Neutrophil (primary cell): ENCODE measurements at regions not wholly inside any gene's neighbourhood (a gene's known extent, or its start where the extent isn't known, plus 50 kb on each side); places are given as distances from the start of the nearest gene placed in this dataset.

Experiments
- H3K27ac ChIP-seq: fragments of 200-600 bp; sonication (generic); 2 replicates; pipeline ENCODE4 v1.5.1; 2016; ENCODE audit warnings: mild to moderate bottlenecking, moderate library complexity
- H3K27me3 ChIP-seq: fragments of 200-600 bp; sonication (generic); 2 replicates; pipeline ENCODE4 v1.6.0; 2016; ENCODE audit warnings: mild to moderate bottlenecking
- H3K36me3 ChIP-seq: fragments of 200-600 bp; sonication (generic); 2 replicates; pipeline ENCODE4 v1.5.1; 2017
- H3K4me1 ChIP-seq, 2 experiments: fragments of 200-600 bp in 1 of 2; sonication (generic) in 1 of 2; 1 replicate in 1 of 2; 2 replicates in 1 of 2; pipeline versions ENCODE4 v1.5.1 to v1.6.1; 2013 to 2016; ENCODE audit warnings: low read depth in 1 of 2, low read length in 1 of 2, mild to moderate bottlenecking in 1 of 2, moderate library complexity in 1 of 2; ENCODE audit not compliant: control insufficient read depth in 1 of 2, insufficient read depth in 1 of 2
- H3K4me3 ChIP-seq, 2 experiments: fragments of 200-600 bp in 1 of 2; sonication (generic) in 1 of 2; 1 replicate in 1 of 2; 2 replicates in 1 of 2; pipeline ENCODE4 v1.5.1; 2013 to 2016; ENCODE audit warnings: low read depth in 1 of 2, low read length in 1 of 2, mild to moderate bottlenecking in 1 of 2, moderate library complexity in 1 of 2
- H3K9me3 ChIP-seq: fragments of 200-600 bp; sonication (generic); 2 replicates; pipeline ENCODE4 v1.5.1; 2016
- TF ChIP-seq, protein P1 (sequence below): fragments of 200-600 bp; sonication (generic); IDR thresholded peaks from 2 replicates; pipeline ENCODE4 v1.5.1; 2016; ENCODE audit warnings: antibody characterized with exemption

DNA sequence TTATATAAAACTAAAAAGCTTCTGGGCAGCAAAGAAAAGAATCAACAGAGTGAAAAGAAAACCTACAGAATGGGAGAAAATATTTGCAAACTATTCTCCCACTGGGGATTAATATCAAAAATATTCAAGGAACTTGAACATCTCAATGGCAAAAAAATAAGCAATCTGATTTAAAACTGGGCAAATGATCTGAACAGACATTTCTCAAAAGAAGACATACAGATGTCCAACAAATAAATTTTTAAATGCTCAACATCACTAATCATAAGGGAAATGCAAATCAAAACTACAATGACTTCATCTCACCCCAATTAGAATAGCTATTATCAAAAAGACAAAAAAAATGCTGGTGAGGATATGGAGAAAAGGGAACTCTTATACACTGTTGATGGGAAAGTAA lies 57.2 kb upstream of the SSBP2 start:
- H3K36me3 ChIP-seq: no peaks in the 10 kb centered on the region
- TF ChIP-seq, protein P1, sequence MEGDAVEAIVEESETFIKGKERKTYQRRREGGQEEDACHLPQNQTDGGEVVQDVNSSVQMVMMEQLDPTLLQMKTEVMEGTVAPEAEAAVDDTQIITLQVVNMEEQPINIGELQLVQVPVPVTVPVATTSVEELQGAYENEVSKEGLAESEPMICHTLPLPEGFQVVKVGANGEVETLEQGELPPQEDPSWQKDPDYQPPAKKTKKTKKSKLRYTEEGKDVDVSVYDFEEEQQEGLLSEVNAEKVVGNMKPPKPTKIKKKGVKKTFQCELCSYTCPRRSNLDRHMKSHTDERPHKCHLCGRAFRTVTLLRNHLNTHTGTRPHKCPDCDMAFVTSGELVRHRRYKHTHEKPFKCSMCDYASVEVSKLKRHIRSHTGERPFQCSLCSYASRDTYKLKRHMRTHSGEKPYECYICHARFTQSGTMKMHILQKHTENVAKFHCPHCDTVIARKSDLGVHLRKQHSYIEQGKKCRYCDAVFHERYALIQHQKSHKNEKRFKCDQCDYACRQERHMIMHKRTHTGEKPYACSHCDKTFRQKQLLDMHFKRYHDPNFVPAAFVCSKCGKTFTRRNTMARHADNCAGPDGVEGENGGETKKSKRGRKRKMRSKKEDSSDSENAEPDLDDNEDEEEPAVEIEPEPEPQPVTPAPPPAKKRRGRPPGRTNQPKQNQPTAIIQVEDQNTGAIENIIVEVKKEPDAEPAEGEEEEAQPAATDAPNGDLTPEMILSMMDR: no peak
- no peak overlapping the region for H3K4me3 ChIP-seq
- H3K4me1 ChIP-seq: no peaks in the 10 kb centered on the region
- no peak overlapping the region for H3K27ac ChIP-seq
- no peaks in the 10 kb centered on the region for H3K27me3 ChIP-seq
- no peaks in the 10 kb centered on the region for H3K9me3 ChIP-seq

DNA sequence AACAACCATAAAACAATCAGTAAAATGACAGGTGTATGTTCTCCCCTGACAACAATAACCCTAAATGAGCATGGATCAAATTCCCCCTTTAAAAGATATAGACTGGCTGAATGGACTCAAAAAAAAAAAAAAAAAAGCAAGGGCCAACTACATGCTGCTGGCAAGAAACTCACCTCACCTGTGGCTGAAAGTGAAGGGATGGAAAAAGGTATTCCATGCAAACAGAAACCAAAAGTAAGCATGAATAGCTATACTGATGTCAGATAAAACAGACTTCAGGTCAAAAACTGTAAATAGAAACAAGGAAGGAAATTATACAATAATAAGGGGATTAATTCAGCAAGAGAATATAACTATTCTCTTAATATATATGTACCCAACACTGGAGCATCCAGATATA lies 54.2 kb upstream of the SSBP2 start:
- H3K27me3 ChIP-seq: no peaks in the 10 kb centered on the region
- H3K9me3 ChIP-seq: no peaks in the 10 kb centered on the region
- H3K27ac ChIP-seq: no peak overlapping the region
- H3K4me1 ChIP-seq: no peaks in the 10 kb centered on the region
- no peaks in the 10 kb centered on the region for H3K36me3 ChIP-seq
- no peak overlapping the region for H3K4me3 ChIP-seq
- TF ChIP-seq, protein P1: no peak

- Histone ChIP-seq H3K36me3 (no peaks in the 10 kb centered on the region), H3K4me3 (no peak overlapping the region), H3K27ac (no peak overlapping the region), H3K4me1 (no peaks in the 10 kb centered on the region), H3K27me3 (no peaks in the 10 kb centered on the region), H3K9me3 (no peaks in the 10 kb centered on the region)
- TF ChIP-seq, protein P1: no peak
Observed at GRCh38 chr5:81803812-81804211, 52.9 kb upstream of the SSBP2 start.

GRCh38 chr5:81802625-81803024 lies 51.7 kb upstream of the SSBP2 start:
- Histone ChIP-seq H3K4me3 (no peak overlapping the region), H3K4me1 (no peaks in the 10 kb centered on the region), H3K27ac (no peak overlapping the region), H3K9me3 (no peaks in the 10 kb centered on the region), H3K36me3 (no peaks in the 10 kb centered on the region), H3K27me3 (no peaks in the 10 kb centered on the region)
- TF ChIP-seq, protein P1: no peak

DNA sequence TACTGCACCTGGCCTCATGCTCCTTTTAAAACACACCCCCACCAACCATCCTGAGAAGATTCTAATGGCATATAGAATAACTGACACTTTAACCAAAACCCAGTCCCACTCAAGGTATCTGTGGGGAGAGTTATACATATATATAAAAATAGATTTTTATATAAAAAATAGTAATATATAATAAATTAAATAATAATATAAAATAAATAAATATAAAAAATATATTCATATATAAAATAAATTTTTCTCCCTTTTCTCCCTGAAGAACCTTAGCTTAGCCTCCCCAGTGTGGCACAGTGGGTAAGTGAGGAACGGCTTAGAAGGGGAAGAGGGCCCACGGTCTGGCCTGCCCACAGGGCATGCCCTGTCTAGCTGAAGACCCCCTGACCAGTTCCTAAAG lies 51.1 kb upstream of the SSBP2 start:
- TF ChIP-seq, protein P1: no peak
- Histone ChIP-seq H3K4me1 (no peaks in the 10 kb centered on the region), H3K36me3 (no peaks in the 10 kb centered on the region), H3K4me3 (no peak overlapping the region), H3K9me3 (no peaks in the 10 kb centered on the region), H3K27me3 (no peaks in the 10 kb centered on the region), H3K27ac (no peak overlapping the region)

DNA sequence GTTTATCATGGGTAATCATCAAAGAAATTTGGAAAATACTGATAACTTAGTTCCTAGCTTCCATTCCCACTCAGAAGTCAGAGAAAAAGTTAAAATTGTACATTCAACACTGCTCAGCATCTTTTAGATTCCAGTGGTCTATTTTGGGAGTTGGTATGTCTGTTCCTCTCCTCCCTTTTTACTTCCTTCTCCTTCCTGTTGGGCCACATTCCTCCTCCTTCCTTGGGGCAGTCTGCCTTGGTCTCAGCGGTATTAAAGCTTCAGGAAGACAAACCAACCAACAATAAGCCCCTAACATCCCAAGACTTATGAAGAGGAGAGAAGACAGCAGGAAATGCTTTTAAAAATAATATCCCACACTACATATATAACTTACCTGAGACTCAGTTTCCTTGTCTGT lies 49.9 kb upstream of the SSBP2 start:
- H3K4me1 ChIP-seq: no peaks in the 10 kb centered on the region
- no peaks in the 10 kb centered on the region for H3K27me3 ChIP-seq
- H3K4me3 ChIP-seq: no peak overlapping the region
- TF ChIP-seq, protein P1: no peak
- H3K9me3 ChIP-seq: no peaks in the 10 kb centered on the region
- no peak overlapping the region for H3K27ac ChIP-seq
- H3K36me3 ChIP-seq: no peaks in the 10 kb centered on the region
